ENCODE measurements at regions not wholly inside any gene's neighbourhood (a gene's known extent, or its start where the extent isn't known, plus 50 kb on each side); places are given as distances from the start of the nearest gene placed in this dataset.

DNA sequence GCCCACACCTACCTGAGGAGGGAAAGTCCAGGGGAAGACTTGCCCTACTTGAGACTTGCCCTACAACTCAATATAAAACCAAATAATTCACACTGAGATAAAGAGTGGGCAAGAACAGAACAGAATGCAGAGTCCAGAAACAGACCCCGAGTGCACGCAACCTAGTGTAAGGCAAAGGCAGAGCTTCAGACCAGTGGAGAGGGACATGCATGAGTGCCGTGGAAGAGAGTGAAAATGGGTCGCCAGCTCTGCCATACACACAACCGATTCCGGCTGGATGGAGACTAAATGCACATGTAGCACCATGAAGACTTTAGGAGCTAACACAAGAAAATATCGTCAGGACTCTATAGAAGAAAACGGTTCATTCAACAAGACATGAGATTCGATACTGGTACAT lies 58.8 kb upstream of the CST7 start:
- TF ChIP-seq, protein P1, sequence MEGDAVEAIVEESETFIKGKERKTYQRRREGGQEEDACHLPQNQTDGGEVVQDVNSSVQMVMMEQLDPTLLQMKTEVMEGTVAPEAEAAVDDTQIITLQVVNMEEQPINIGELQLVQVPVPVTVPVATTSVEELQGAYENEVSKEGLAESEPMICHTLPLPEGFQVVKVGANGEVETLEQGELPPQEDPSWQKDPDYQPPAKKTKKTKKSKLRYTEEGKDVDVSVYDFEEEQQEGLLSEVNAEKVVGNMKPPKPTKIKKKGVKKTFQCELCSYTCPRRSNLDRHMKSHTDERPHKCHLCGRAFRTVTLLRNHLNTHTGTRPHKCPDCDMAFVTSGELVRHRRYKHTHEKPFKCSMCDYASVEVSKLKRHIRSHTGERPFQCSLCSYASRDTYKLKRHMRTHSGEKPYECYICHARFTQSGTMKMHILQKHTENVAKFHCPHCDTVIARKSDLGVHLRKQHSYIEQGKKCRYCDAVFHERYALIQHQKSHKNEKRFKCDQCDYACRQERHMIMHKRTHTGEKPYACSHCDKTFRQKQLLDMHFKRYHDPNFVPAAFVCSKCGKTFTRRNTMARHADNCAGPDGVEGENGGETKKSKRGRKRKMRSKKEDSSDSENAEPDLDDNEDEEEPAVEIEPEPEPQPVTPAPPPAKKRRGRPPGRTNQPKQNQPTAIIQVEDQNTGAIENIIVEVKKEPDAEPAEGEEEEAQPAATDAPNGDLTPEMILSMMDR (tag by site-specific recombination; IDR thresholded peaks at IDR 0.05) = no peak
- no peak for TF ChIP-seq ZNF510 (tag by site-specific recombination; IDR thresholded peaks at IDR 0.05; ENCODE audit: insufficient replicate concordance)
- TF ChIP-seq ZSCAN30 (tag by site-specific recombination; IDR thresholded peaks at IDR 0.05) = no peak
